LNCAP (cell line): ENCODE measurements at regions not wholly inside any gene's neighbourhood (a gene's known extent, or its start where the extent isn't known, plus 50 kb on each side); places are given as distances from the start of the nearest gene placed in this dataset.

Experiments used
- CTCF ChIP-seq: fragments of 450-650 bp; IDR thresholded peaks from 2 replicates; pipeline ENCODE4 v1.5.1; 2017; ENCODE audit warnings: mild to moderate bottlenecking

GRCh38 chr10:10623958-10624566 lies 393.6 kb upstream of the CELF2 start:
- TF ChIP-seq CTCF, result no peak

- TF ChIP-seq CTCF, result no peak
Observed at GRCh38 chr10:10624567-10624962, 393.1 kb upstream of the CELF2 start.

GRCh38 chr10:10625491-10625890 lies 392.2 kb upstream of the CELF2 start:
- no peak for TF ChIP-seq CTCF

- no peak for TF ChIP-seq CTCF
Observed at GRCh38 chr10:10626734-10627133, 390.9 kb upstream of the CELF2 start.

- no peak for TF ChIP-seq CTCF
Observed at GRCh38 chr10:10627414-10627813, 390.3 kb upstream of the CELF2 start.

GRCh38 chr10:10629512-10629911 lies 388.2 kb upstream of the CELF2 start:
- no peak for TF ChIP-seq CTCF

- no peak for TF ChIP-seq CTCF
Observed at GRCh38 chr10:10630281-10630680, 387.4 kb upstream of the CELF2 start.

- TF ChIP-seq CTCF, result no peak
Observed at GRCh38 chr10:10630782-10631181, 386.9 kb upstream of the CELF2 start.
